Stimulated activated CD8-positive, alpha-beta memory T cell treated with anti-CD3 and anti-CD28 coated beads, Interleukin-7, amount 100 ng/mL, for 24 hours (primary cell): ENCODE measurements at regions not wholly inside any gene's neighbourhood (a gene's known extent, or its start where the extent isn't known, plus 50 kb on each side); places are given as distances from the start of the nearest gene placed in this dataset.
"Not testable (repeated sequence)": the region's sequence is repeated elsewhere in the genome, so short reads cannot be mapped to it uniquely, and the experiment has no call there.

Experiments
- DNase-seq: peaks from one replicate; pipeline ENCODE4 v3.0.0-alpha.2; 2020; ENCODE audit warnings: low read depth

DNA sequence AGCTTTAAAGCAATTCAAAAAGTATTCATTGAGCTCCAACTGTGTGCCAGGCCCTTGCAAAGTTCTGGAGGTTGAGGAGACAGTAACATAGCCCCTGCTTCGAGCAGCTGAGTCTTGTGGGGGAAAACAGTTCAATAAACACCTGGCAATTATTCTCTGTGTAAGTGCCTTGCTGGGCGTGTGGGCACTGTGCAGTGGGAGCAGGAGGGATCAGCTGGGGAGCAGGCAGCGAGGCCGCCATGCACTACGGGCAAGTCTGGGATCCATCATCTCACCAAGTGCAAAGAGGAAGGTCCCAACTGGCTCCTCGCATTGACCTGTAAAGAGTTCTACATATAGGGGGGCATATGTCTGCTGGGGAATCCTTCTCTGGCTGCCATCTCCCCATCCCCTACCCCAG lies 342.2 kb upstream of the HS6ST1 start:
- no peak for DNase-seq

DNA sequence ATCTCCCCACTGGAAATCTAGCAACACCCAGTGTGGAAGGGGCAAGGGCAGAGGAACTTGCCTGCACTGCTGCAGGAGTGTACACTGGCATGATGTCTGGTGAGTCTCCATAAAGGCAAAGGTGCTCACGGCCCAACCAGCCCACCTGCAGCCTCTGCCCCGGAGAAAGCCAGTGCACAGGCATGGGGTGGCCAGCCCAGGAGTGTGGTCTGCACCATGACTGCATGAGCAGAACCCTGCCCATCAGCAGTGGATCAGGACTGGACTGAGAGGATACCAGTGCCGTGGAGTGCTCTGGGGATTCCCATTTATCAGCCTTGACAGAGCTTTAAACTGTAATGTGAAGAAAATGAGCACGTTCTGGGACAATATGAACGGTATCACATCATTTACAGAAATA lies 342.6 kb upstream of the HS6ST1 start:
- no peak for DNase-seq

DNA sequence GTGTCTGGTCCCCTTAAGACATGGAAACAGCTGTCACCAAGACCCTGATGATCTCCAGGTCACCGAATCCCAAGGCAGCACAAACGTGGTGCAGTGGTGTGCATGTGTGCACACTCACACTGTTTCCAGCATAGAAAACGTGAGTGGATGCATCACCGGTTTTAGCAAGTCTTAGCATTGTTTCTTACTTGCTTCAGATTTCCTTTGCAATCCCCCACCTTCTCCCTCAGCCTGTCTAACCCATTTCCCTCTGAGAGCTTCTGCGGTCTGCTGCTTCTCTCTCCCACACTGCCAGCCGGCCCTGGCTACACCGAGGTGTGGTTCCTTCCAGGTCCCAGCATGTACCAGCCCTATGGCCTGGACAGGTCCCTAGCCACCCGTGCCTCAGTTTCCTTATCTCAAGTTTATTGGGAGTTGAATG lies 343.4 kb upstream of the HS6ST1 start:
- no peak for DNase-seq

DNA sequence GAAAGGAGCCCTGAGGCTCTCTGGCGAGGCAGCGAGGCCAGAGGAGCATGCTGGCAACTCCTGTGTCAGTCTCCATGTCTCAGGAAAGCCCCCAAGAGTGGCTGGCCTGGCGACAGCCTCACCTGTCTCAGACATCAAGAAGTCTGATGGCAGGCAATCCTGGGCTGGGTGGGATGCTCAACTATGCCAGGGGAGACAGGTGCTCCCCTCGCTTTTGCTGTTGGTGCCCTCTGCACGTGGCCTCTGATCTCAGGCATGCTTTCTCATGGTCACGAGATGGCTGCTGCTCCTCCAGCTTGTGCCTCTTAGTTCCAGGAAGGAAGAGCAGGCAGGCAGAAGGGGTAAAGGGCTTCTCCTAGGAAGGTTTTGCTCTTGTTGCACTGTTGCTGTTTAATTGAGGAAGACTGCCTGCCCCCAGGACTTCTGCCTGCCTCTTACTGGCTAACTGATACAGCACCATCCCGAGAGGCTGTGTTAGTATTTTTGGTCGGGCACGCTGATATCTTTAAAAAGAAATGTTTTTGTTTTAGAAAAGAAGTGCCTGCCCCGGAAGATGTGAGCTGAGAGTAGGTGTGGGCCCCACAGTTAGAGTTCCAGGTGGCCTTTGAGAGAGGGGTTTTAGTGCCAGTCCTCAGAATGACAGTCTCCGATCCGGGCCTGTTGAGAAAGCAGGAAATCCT lies 344.8 kb upstream of the HS6ST1 start:
- DNase-seq: no peak

DNA sequence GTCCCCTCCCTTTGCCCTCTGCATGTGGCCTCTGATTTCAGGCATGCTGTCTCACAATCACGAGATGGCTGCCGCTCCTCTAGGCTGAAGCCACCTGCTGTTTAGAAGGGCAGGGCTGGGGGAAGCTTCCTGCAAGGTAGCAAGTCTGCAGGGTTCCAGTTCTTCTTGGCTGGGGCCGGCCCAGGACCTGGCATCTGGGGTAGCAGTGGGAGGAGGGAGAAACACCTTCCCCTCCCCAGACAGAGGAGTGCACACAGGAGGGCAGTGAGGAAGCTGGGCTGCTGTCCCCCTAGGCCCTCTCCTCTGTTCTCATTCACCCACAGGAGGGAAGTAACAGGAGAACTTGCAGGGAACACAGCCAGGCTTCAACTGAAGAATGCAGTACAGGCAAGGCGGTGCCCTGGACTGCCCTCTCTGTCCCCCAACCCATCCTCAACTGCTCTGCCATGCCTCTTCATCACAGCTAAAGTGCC lies 345.9 kb upstream of the HS6ST1 start:
- DNase-seq: no peak

DNA sequence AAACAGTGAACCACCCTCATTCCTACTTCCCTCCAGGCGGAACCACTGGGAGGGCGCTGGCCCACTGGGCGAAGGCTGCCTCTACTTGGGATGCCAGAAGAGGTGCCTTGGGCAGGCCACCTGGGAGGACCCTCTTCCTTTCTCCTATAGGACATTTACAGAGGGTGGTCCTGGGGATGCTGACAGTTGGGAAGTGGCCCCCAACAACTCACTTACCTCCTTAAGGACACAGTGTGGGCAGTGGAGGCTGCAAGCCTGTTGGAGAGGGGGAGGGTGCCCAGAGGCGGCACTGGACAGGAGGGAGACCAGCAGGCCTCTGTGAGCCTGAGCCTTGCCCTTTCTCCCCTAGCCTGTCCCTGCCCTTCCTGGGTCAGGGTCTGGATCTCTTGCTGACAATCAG lies 346.4 kb upstream of the HS6ST1 start:
- no peak for DNase-seq

DNA sequence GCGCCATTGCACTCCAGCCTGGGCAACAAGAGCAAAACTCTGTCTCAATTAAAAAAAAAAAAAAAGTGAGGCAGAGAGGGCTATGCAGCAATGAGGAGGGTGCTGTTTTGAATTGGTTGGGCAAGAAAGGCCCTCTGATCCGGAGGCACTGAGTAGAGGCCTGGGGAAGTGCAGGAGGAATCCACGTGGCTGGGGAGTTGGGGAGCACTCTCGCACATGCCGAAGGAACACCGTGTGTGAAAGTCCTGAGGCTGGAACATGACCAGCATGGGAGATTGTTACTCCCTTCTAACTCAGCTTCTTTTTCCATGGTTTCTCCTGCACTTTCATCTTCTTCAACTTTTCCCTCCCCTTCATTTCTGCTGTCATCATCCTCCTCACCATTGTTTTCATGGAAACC lies 347.9 kb upstream of the HS6ST1 start:
- DNase-seq: no peak

DNA sequence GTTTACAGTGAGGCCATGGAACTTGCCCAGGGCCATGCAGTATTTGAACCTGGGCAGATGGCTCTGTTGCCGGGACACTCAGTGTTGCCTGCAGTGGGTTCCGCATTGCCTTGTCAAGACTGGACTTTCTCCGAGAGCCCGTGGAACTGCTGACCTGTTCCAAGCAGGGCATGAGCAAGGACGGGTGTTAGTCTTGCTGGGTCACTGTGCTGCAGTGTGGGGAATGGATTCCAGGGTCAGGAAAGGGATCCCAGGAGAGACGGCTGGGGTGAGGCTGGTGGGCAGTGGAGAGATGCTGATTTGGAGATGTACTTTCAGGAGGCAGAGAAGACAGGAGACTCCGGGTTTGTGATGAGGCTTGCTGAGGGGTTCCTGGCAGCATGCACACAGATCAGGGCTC lies 348.7 kb upstream of the HS6ST1 start:
- DNase-seq: no peak

DNA sequence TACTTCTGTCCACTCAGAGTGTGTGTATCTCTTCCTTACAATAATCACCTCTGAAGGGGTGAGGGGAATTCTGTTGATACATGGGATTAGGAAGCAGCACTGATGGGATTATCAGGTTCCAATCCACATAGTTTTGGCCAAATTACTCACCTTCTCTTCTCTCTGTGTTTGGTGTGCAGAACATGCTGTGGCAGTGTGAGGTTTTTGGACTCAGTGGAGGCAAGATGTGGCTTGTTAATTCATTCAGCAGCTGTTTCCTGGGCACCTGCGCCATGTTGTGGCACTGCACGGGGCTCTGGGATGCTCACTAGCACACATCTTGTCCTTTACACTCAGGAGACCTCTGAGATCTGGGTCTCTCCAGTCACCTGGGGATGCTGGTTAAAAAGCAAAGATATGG lies 350.3 kb upstream of the HS6ST1 start:
- no peak for DNase-seq

DNA sequence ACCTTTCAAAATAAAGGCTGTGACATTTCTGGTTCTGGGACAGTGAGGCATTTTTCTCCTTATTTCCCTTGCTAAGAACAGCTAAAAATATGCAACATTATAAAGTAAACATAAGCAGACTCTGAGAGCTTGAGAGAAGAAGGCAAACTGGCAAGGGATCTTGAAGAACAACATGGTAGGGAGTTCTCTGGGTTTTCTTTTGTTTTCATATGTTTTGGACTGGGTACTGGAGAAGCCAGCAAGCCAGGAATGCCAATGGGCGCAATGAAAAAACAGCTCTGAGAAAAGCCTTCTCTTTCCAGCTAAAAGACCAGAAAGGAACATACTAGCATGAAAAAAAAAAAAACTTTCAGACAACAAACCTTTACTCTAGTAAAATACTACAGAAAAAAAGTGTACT lies 351.4 kb upstream of the HS6ST1 start:
- DNase-seq: no peak

DNA sequence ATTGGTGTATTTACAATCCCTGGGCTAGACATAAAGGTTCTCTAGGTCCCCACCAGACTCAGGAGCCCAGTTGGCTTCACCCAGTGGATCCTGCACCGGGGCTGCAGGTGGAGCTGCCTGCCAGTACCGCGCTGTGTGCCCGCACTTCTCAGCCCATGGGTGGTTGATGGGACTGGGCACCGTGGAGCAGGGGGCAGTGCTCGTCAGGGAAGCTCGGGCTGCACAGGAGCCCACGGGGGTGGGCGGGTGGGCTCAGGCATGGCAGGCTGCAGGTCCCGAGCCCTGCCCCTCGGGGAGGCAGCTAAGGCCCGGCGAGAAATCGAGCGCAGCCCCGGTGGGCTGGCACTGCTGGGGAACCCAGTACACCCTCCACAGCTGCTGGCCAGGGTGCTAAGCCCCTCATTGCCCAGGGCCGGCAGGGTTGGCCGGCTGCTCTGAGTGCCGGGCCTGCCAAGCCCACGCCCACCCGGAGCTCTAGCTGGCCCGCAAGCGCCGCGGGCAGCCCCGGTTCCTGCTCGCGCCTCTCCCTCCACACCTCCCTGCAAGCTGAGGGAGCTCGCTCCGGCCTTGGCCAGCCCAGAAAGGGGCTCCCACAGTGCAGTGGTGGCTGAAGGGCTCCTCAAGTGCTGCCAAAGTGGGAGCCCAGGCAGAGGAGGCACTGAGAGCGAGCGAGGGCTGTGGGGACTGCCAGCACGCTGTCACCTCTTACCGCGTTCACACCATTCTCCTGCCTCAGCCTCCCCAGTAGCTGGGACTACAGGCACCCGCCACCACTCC lies 353.5 kb upstream of the HS6ST1 start:
- not testable (repeated sequence) for DNase-seq

DNA sequence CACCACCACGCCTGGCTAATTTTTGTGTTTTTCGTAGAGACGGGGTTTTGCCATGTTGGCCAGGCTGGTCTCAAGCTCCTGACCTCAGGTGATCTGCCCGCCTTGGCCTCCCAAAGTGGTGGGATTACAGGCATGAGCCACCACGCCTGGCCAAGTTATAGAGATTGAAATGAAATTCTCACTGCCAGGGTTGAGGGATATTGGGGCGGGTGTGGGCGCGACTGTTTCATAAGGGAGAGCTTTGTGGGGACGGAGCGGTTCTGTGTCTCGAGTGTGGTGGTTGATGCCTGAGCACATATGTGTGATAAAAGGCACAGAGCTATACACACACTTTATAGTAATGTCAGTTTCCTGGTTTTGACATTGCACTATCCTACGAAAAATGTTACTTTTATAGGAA lies 361.0 kb upstream of the HS6ST1 start:
- DNase-seq: not testable (repeated sequence)

DNA sequence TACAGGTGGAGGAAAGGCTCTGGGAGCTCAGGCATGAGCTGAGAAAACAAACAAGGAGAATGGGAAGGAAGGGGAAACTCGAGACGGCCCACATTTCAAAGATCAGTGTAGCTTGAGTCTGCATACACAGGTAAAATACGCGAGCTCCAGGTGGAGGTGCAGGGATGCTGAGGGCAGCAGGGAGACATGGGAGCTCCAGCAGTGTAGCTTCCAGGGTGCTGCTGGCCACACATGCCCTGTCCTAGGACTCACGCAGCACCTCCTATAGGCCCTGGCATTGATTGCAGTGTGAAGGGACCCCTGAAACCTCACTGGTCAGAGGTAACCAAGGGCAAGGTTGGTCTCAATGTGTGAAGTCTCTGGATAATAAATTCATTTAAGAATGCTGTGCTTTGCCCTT lies 362.8 kb upstream of the HS6ST1 start:
- no peak for DNase-seq

DNA sequence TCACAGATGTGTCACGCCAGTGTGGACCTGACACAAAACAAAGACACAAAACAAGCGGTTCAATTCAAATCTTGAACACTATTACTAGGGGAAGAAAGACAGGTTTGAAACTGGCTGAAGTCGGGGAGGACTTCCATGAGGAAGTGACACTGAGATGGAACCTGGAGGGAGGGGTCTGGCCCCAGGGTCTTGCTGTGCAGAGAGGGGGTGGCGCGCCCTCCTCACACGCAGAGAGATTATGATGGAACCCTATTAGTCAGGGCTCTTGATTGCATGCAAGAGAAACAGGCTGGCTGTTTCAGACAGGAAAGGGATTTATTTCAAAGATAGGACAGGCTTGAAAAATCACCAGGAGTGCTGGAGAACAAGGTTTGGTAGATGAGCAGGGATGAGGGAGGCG lies 363.6 kb upstream of the HS6ST1 start:
- DNase-seq: no peak

DNA sequence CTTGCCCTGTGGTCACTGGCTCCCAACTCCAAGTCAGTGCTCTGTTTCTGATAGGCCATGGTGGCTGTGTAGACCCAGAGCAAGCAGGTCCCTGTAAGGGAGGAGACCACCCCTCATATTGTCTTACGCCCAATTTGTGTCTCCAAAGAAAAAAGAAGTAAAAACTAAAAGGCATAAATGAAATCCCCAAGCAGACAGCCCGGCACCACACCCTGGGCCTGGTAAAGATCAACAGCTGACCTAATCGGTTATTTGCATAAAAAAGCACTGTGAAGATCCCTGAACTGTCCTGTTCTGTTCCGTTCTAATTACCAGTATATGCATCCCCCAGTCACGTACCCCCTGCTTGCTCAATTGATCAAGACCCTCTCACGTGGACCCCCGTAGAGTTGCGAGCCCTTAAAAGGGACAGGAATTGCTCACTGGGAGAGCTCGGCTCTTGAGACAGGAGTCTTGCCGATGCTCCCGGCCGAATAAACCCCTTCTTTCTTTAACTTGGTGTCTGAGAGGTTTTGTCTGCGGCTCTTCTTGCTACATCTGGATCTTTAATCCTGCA lies 364.1 kb upstream of the HS6ST1 start:
- no peak for DNase-seq

DNA sequence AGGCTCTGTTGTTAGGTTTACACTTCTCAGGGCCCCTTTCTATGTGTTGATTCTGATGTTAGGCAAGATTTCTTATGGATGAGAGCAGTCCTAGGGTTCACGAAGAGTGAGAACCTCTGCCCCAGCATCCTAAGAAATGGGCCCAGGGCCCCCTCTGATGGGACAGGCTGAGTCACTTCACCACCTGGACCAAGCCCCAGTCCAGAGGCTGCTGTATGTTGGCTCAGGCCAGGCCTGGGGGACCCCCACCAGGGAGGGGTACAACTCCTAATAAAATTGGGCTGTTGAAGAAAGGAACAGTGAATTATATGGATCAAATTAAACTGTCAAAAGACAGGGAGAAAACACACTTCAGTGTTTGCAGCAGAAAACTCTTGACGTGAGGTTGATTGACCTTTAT lies 365.9 kb upstream of the HS6ST1 start:
- no peak for DNase-seq

DNA sequence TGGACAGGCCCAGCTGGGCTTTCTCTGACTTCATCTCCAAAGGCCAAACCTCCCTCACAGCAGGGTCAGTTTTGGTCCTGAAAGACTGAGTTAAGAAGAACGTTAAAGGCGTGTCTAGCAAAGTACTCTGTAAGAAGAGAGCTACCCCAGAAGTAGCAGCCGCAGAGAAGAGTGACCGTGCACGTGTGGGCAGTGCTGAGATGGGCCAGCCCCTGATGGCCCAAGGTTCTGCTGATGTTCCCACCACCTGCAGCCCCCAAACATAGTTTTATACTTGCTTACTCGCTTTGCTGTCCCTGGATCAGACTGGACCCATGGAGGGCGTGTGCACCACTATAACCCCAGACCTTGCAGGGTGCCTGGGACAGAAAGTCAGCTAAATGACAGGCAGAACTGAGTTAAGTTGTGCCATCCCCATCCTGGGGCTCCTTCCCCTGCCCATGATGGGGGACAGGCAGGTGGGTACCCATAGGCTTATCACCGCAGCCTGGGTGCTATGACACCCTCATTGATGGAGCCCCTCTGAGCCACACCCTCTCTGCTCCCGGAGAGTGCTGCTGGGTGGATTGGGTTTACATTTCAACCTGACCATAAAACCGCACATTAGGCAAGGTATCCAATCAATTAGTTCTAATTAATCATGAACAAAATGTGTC lies 367.3 kb upstream of the HS6ST1 start:
- DNase-seq: no peak

DNA sequence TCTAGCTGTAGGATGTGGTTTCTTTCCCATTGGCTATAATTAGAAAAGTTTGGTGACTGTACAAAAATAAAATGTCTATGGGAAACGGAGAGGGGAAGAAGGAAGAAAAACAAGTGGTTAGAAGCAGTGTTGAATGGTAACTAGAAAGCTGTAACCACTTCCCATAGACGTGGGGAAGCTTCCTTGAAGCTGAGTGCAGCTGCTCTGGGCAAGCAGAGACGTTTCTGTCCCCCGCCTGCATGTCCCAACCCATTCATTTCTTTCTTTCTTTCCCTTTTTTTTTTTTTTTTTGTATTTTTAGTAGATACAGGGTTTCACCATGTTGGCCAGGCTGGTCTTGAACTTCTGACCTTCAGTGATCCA lies 367.8 kb upstream of the HS6ST1 start:
- no peak for DNase-seq

DNA sequence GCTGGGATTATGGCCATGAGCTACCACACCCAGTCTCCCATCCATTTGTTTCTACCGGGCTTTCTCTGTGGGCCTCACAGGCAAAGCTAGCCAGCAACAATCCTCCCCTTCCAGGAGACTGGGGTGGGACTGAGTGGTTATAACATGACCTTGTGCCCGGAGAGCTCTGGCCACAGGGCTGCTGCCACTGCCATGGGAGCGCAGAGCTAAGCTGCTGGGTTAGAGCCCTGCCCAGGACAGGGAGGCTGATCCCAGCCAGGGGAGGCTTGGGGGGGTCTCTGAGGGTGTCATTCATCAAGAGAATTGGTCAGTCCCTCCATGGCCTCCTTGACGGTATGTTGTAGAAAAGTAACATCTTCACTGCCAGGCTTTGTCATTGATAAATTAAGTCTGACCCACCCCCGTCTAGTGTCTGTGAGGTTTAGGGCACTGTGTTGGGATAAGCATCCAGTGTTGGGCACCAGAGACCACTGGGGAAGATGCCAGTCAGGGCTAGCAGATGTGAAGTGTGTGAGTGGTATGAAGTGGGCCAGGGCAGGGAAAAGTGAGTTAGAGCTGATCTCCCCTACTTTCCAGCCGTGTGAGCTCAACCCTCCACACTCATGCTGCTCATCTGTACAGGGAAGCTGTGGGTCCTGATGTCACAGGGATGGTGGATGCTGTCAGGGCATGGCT lies 368.4 kb upstream of the HS6ST1 start:
- no peak for DNase-seq

DNA sequence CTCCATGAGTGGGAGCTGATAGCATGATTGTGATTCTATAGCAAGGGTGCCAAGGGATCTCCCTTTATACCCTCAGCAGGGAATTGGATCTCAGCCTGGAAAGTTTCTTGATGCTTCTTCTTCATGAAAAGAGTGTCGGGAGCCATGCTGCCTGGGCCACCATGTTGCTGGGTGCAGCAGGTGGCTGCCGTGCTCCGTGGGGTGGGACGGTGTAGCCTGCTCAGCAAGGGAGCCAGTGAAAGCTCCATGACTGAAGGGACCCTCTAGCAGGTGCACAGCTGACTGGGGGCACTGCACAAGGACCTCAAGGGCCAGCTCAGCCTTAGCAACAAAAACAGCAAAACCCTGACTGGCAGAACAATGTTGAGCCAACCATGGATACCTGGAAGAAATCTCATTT lies 368.9 kb upstream of the HS6ST1 start:
- no peak for DNase-seq

DNA sequence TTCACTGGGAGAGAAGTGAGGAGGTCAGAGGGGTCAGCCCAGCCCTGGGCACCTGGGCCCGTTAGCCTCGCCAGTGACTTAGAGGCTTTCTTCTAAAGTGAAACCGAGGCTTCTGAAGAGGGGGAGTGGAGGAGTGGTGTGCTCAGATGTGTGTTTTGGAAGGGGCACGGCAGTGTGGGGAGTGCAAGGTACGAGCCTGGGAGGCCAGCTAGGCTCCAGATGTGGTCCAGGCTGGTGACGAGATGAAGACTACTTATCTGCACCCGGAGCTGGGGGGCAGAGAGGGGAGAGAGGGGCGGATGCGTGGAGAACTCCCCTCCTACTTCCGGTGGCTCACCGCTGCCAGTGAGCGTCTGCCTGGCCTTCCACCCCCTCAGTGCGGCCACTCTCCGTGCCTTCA lies 371.3 kb upstream of the HS6ST1 start:
- DNase-seq: no peak

DNA sequence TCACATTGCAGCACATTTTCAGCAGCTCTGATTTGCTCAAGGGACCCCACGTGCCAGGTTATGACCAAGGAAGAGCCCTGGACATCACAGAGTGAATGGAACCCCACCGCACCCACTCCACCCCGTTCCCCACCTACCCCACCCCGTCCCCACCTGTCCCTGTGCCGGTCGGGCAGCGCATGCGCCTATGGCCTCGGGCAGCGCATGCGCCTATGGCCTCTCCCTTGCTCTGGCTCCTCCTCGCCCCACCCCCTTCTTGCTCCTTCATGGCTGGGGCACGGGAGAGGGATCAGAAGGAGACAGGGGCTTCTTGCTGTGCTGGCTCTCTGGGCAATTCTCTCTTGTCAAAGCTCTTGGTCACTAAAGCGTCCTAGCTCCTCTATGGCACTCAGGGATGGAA lies 371.8 kb upstream of the HS6ST1 start:
- no peak for DNase-seq
